H1 (cell line): ENCODE measurements at regions not wholly inside any gene's neighbourhood (a gene's known extent, or its start where the extent isn't known, plus 50 kb on each side); places are given as distances from the start of the nearest gene placed in this dataset.

ENCODE experiments used
- CTCF ChIA-PET: fragments of 300-600 bp; sonication (Branson Sonifier 250); formaldehyde crosslinking; loops from one replicate; lab custom pipeline; 2021; ENCODE audit not compliant: partially characterized antibody; lab: Charles Lee
- POLR2A ChIA-PET: fragments of 300-600 bp; sonication (Branson Sonifier 250); formaldehyde crosslinking; loops from one replicate; lab custom pipeline; 2021; ENCODE audit warnings: inconsistent platforms; ENCODE audit not compliant: partially characterized antibody; lab: Charles Lee
- DNase-seq, 2 experiments: peaks; one replicate each; pipeline versions ENCODE4 v3.0.0 to v3.0.0-alpha.2; 2010 to 2022; ENCODE audit warnings: low spot score in 2 of 2, low read depth in 1 of 2, mixed read lengths in 1 of 2
- FAIRE-seq: peaks from 2 replicates; lab custom pipeline; 2011; peaks lifted over from hg19 to GRCh38; lab: Jason Lieb, UNC
- H2AFZ ChIP-seq: 2 replicates; pipeline ENCODE4 v1.8.1; 2012; ENCODE audit warnings: low read length, inconsistent platforms
- H2AK5ac ChIP-seq: 2 replicates; pipeline ENCODE4 v1.6.1; 2013; ENCODE audit warnings: low read depth, low read length
- H2BK120ac ChIP-seq: replicated peaks from 2 replicates; pipeline ENCODE3; 2013; ENCODE audit warnings: low read depth, low read length, inconsistent platforms
- H2BK12ac ChIP-seq: 2 replicates; pipeline ENCODE4 v1.6.1; 2013; ENCODE audit warnings: low read depth, low read length
- H2BK15ac ChIP-seq: 2 replicates; pipeline ENCODE4 v1.6.1; 2013; ENCODE audit warnings: low read length
- H2BK20ac ChIP-seq: 2 replicates; pipeline ENCODE4 v1.6.1; 2013; ENCODE audit warnings: low read length
- H2BK5ac ChIP-seq: 2 replicates; pipeline ENCODE4 v1.6.1; 2013; ENCODE audit warnings: low read depth, low read length
- H3K14ac ChIP-seq: 2 replicates; pipeline ENCODE4 v1.6.1; 2013; ENCODE audit warnings: inconsistent platforms; ENCODE audit not compliant: insufficient read length
- H3K18ac ChIP-seq: 2 replicates; pipeline ENCODE4 v1.6.1; 2013; ENCODE audit warnings: low read length; ENCODE audit errors: extremely low read depth
- H3K23ac ChIP-seq: 2 replicates; pipeline ENCODE4 v1.6.1; 2013; ENCODE audit warnings: inconsistent platforms; ENCODE audit not compliant: insufficient read length
- H3K23me2 ChIP-seq: 2 replicates; pipeline ENCODE4 v1.6.1; 2013; ENCODE audit warnings: low read depth, low read length
- H3K27ac ChIP-seq: 2 replicates; pipeline ENCODE4 v1.6.1; 2011; ENCODE audit warnings: low read depth, low read length, inconsistent platforms
- H3K27me3 ChIP-seq, 4 experiments: replicated peaks in 1 of 4; 1 replicate in 1 of 4; 2 replicates in 3 of 4; pipeline versions ENCODE4 v1.6.1 to v1.8.1; 2011 to 2013; ENCODE audit warnings: low read length in 3 of 4, mild to moderate bottlenecking in 3 of 4, inconsistent platforms in 2 of 4, mixed read lengths in 2 of 4, moderate library complexity in 1 of 4; ENCODE audit not compliant: control insufficient read depth in 3 of 4, insufficient read depth in 3 of 4; ENCODE audit errors: extremely low read depth in 1 of 4
- H3K36me3 ChIP-seq, 4 experiments: 2 replicates each; pipeline versions ENCODE4 v1.6.1 to v1.8.1; 2011 to 2013; ENCODE audit warnings: mild to moderate bottlenecking in 4 of 4, low read length in 3 of 4, moderate library complexity in 2 of 4, control low read depth in 1 of 4, inconsistent platforms in 1 of 4; ENCODE audit not compliant: insufficient read depth in 4 of 4, control insufficient read depth in 2 of 4
- H3K4ac ChIP-seq: replicated peaks from 2 replicates; pipeline ENCODE3; 2013; ENCODE audit warnings: low read length, low read depth, mixed read lengths, inconsistent platforms; ENCODE audit not compliant: insufficient read length
- H3K4me1 ChIP-seq, 4 experiments: replicated peaks in 1 of 4; 1 replicate in 1 of 4; 2 replicates in 3 of 4; pipeline versions ENCODE4 v1.6.1 to v1.8.1; 2011 to 2013; ENCODE audit warnings: low read length in 3 of 4, inconsistent platforms in 2 of 4, mixed read lengths in 1 of 4; ENCODE audit not compliant: insufficient read depth in 4 of 4, control insufficient read depth in 3 of 4
- H3K4me2 ChIP-seq, 2 experiments: 2 replicates each; pipeline versions ENCODE4 v1.6.1 to v1.8.1; 2011 to 2013; ENCODE audit warnings: low read depth in 2 of 2, low read length in 2 of 2, control low read depth in 1 of 2, inconsistent platforms in 1 of 2, mild to moderate bottlenecking in 1 of 2; ENCODE audit not compliant: insufficient read depth in 1 of 2
- H3K4me3 ChIP-seq, 4 experiments: fragments of 200-600, 300-600 bp in 1 of 4; sonication (generic), shearing (Covaris generic), sonication (Bioruptor Twin) in 1 of 4; 2 replicates each; pipeline versions ENCODE4 v1.5.1 to v1.8.1; 2011 to 2016; ENCODE audit warnings: low read length in 4 of 4, low read depth in 3 of 4, control low read depth in 2 of 4, inconsistent platforms in 2 of 4, mild to moderate bottlenecking in 2 of 4, mixed read lengths in 1 of 4, moderate library complexity in 1 of 4; ENCODE audit not compliant: insufficient read depth in 2 of 4; ENCODE audit errors: extremely low read depth in 1 of 4
- H3K56ac ChIP-seq: replicated peaks from 2 replicates; pipeline ENCODE3; 2013; ENCODE audit warnings: low read depth, mild to moderate bottlenecking, mixed read lengths, low read length, inconsistent platforms; ENCODE audit not compliant: insufficient read length
- H3K79me1 ChIP-seq: 2 replicates; pipeline ENCODE4 v1.6.1; 2013; ENCODE audit warnings: low read depth, low read length, control low read depth
- H3K79me2 ChIP-seq, 2 experiments: 2 replicates each; pipeline versions ENCODE4 v1.6.1 to v1.8.1; 2012 to 2013; ENCODE audit warnings: low read length in 2 of 2, mild to moderate bottlenecking in 2 of 2, inconsistent platforms in 1 of 2; ENCODE audit not compliant: insufficient read depth in 2 of 2, control insufficient read depth in 1 of 2
- H3K9ac ChIP-seq, 4 experiments: replicated peaks in 1 of 4; 1 replicate in 1 of 4; 2 replicates in 3 of 4; pipeline versions ENCODE4 v1.6.1 to v1.8.1; 2011 to 2013; ENCODE audit warnings: low read depth in 3 of 4, low read length in 3 of 4, control low read depth in 2 of 4, mild to moderate bottlenecking in 2 of 4, moderate library complexity in 2 of 4, inconsistent platforms in 1 of 4; ENCODE audit errors: extremely low read depth in 1 of 4
- H3K9me3 ChIP-seq, 2 experiments: 2 replicates each; pipeline versions ENCODE4 v1.6.1 to v1.8.1; 2012 to 2013; ENCODE audit warnings: mild to moderate bottlenecking in 2 of 2, moderate library complexity in 2 of 2, control low read depth in 1 of 2, inconsistent platforms in 1 of 2, low read depth in 1 of 2, low read length in 1 of 2, mixed read lengths in 1 of 2; ENCODE audit not compliant: insufficient read depth in 2 of 2
- H4K20me1 ChIP-seq, 2 experiments: replicated peaks in 1 of 2; 2 replicates each; pipeline versions ENCODE3 to v1.8.1; 2011 to 2013; ENCODE audit warnings: inconsistent platforms in 2 of 2, low read length in 2 of 2, mild to moderate bottlenecking in 1 of 2; ENCODE audit not compliant: insufficient read depth in 2 of 2, control insufficient read depth in 1 of 2
- H4K5ac ChIP-seq: 2 replicates; pipeline ENCODE4 v1.6.1; 2013; ENCODE audit warnings: low read length, low read depth, mixed read lengths, inconsistent platforms; ENCODE audit not compliant: insufficient read length
- H4K8ac ChIP-seq: 2 replicates; pipeline ENCODE4 v1.8.0; 2013; ENCODE audit warnings: mild to moderate bottlenecking, moderate library complexity, low read length, inconsistent platforms; ENCODE audit not compliant: insufficient read depth; ENCODE audit errors: extremely low read depth
- H4K91ac ChIP-seq: replicated peaks from 2 replicates; pipeline ENCODE3; 2013; ENCODE audit warnings: low read length, mixed read lengths, inconsistent platforms; ENCODE audit not compliant: insufficient read length
- ATF2 ChIP-seq: IDR thresholded peaks from 2 replicates; pipeline ENCODE4 v1.6.1; 2012; ENCODE audit warnings: low read length, inconsistent platforms
- BACH1 ChIP-seq: IDR thresholded peaks from 2 replicates; pipeline ENCODE4 v1.6.1; 2012; ENCODE audit warnings: low read length, improper control_type of control experiment
- CHD1 ChIP-seq: IDR thresholded peaks from 2 replicates; pipeline ENCODE4 v1.6.1; 2012; ENCODE audit warnings: low read depth, low read length, improper control_type of control experiment
- CHD2 ChIP-seq: IDR thresholded peaks from 2 replicates; pipeline ENCODE4 v1.6.1; 2012; ENCODE audit warnings: low read length, improper control_type of control experiment
- HDAC6 ChIP-seq: IDR thresholded peaks from one replicate; pipeline ENCODE4 v1.7.1; 2012; ENCODE audit warnings: low read depth, mild to moderate bottlenecking, inconsistent platforms, low read length, moderate library complexity
- JUN ChIP-seq: IDR thresholded peaks from 2 replicates; pipeline ENCODE4 v1.6.1; 2011; ENCODE audit warnings: low read depth, mild to moderate bottlenecking, improper control_type of control experiment, low read length
- KDM1A ChIP-seq: fragments of 200-600, 300-600 bp; sonication (generic); IDR thresholded peaks from 2 replicates; pipeline ENCODE4 v1.7.1; 2016; ENCODE audit warnings: mild to moderate bottlenecking, low read length, borderline replicate concordance
- SIRT6 ChIP-seq: IDR thresholded peaks from one replicate; pipeline ENCODE4 v1.7.1; 2012; ENCODE audit warnings: low read length, inconsistent platforms
- SUZ12 ChIP-seq: fragments of 200-600 bp; sonication (generic); IDR thresholded peaks from 2 replicates; pipeline ENCODE4 v1.6.1; 2012; ENCODE audit warnings: mild to moderate bottlenecking, inconsistent platforms, low read length, moderate library complexity, mixed read lengths
- TAF7 ChIP-seq: optimal IDR thresholded peaks from 2 replicates; pipeline ENCODE3; 2011; ENCODE audit warnings: low read depth, mild to moderate bottlenecking, inconsistent platforms, low read length, moderate library complexity, borderline replicate concordance
- TCF12 ChIP-seq: IDR thresholded peaks from 2 replicates; pipeline ENCODE4 v1.6.1; 2011; ENCODE audit warnings: low read depth, mild to moderate bottlenecking, low read length
- WGBS, 2 experiments: shearing (Covaris generic) in 1 of 2; methylation state at CpG; one replicate each; pipeline versions ENCODE4 v1.1.6 to v1.1.7; 2013 to 2015; ENCODE audit warnings: low lambda C conversion rate in 2 of 2, mixed read lengths in 2 of 2, inconsistent platforms in 1 of 2, low coverage in 1 of 2, missing lambda C conversion rate in 1 of 2; ENCODE audit not compliant: insufficient replicate concordance in 2 of 2, insufficient coverage in 1 of 2, insufficient read length in 1 of 2; ENCODE audit errors: extremely low coverage in 1 of 2, missing lambda C conversion rate in 1 of 2; 5-methylcytosine and 5-hydroxymethylcytosine counted together

- peaks cover 3 to 5% of the 10 kb centered on the region in 2 experiments; a peak in 1 of 4 replicates for H3K9me3 ChIP-seq
- H4K91ac ChIP-seq, result no peak overlapping the region
- H3K14ac ChIP-seq, result no peak overlapping the region
- no peak overlapping the region for H4K8ac ChIP-seq
- H3K36me3 ChIP-seq, result no peaks in the 10 kb centered on the region
- DNase-seq, result no peak
- H3K23me2 ChIP-seq, result 0 out of 2 replicates have a peak, but pooled peaks cover 1% of the 10 kb centered on the region
- H4K5ac ChIP-seq, result no peak overlapping the region
- H3K27ac ChIP-seq, result no peak overlapping the region
- no peak overlapping the region for H2BK120ac ChIP-seq
- H3K4ac ChIP-seq, result no peak overlapping the region
- no peaks in the 10 kb centered on the region for H3K79me1 ChIP-seq
- CTCF ChIA-PET, result interaction anchor here (0.5 kb wide), 1 partner anchor 88 kb away, joined by 3 read pairs; no protein-coding TSS in a partner anchor
- no peaks in the 10 kb centered on the region for H3K79me2 ChIP-seq
- POLR2A ChIA-PET, result no interaction called here
- 79% methylated on average over 2 of the region's 2 CpGs; no CpG with 5 or more reads in 1 of the 2 experiments for WGBS, 2 experiments
- H2BK15ac ChIP-seq, result no peak overlapping the region
- H2BK12ac ChIP-seq, result no peak overlapping the region
- H3K23ac ChIP-seq, result no peak overlapping the region
- no peak for FAIRE-seq
- no peak overlapping the region for H2BK5ac ChIP-seq
- no peak overlapping the region for H3K4me3 ChIP-seq
- no peak overlapping the region for H3K18ac ChIP-seq
- H4K20me1 ChIP-seq, result no peaks in the 10 kb centered on the region
- no peak overlapping the region for H3K56ac ChIP-seq
- H3K9ac ChIP-seq, result no peak overlapping the region
- H2AFZ ChIP-seq, result no peak overlapping the region
- H2AK5ac ChIP-seq, result no peak overlapping the region
- H3K4me2 ChIP-seq, result no peak overlapping the region
- peaks cover 0 to 5% (median 1%) of the 10 kb centered on the region in 4 experiments; a peak in 2 of 7 replicates for H3K4me1 ChIP-seq
- H3K27me3 ChIP-seq, result no peaks in the 10 kb centered on the region
- H2BK20ac ChIP-seq, result no peak overlapping the region
- TF ChIP-seq CHD2, result no peak
- no peak for TF ChIP-seq SUZ12
- TF ChIP-seq TAF7, result no peak
- TF ChIP-seq TCF12, result no peak
- no peak for TF ChIP-seq SIRT6
- TF ChIP-seq ATF2, result no peak
- no peak for TF ChIP-seq BACH1
- no peak for TF ChIP-seq JUN
- no peak for TF ChIP-seq CHD1
- no peak for TF ChIP-seq HDAC6
- no peak for TF ChIP-seq KDM1A
These were observed 70.5 kb upstream of the WDR72 start for GRCh38 chr15:53829923-53830459.
